Vagina (tissue), 2 donors: ENCODE measurements at regions not wholly inside any gene's neighbourhood (a gene's known extent, or its start where the extent isn't known, plus 50 kb on each side); places are given as distances from the start of the nearest gene placed in this dataset.

Experiments
- DNase-seq, 2 donors: peaks; one replicate each; pipeline ENCODE4 v3.0.0-alpha.2; 2017; ENCODE audit errors: extremely low spot score in 2 of 2
- H3K27ac ChIP-seq: fragments of 200-600 bp; sonication (generic); one replicate; pipeline ENCODE4 v1.5.1; 2019
- H3K27me3 ChIP-seq: fragments of 200-600 bp; sonication (generic); one replicate; pipeline ENCODE4 v1.5.1; 2019
- H3K36me3 ChIP-seq, 2 donors: fragments of 200-600 bp; sonication (generic); one replicate each; pipeline ENCODE4 v1.5.1; 2017 to 2019
- H3K4me1 ChIP-seq: fragments of 200-600 bp; sonication (generic); one replicate; pipeline ENCODE4 v1.5.1; 2019
- H3K4me3 ChIP-seq, 2 donors: fragments of 200-600 bp; sonication (generic); 1 replicate in 1 of 2; 2 replicates in 1 of 2; pipeline ENCODE4 v1.5.1; 2016 to 2019
- H3K9me3 ChIP-seq: fragments of 200-600 bp; sonication (generic); one replicate; pipeline ENCODE4 v1.5.1; 2019
- POLR2A ChIP-seq, 2 donors: fragments of 450-650 bp; IDR thresholded peaks; one replicate each; pipeline ENCODE4 v1.6.1; 2017; ENCODE audit warnings: antibody characterized with exemption in 2 of 2, mild to moderate bottlenecking in 2 of 2, moderate library complexity in 2 of 2
- POLR2AphosphoS5 ChIP-seq, 2 donors: sonication (generic); formaldehyde crosslinking; IDR thresholded peaks; one replicate each; pipeline ENCODE4 v1.9.0; 2017; ENCODE audit warnings: antibody characterized with exemption in 2 of 2, mild to moderate bottlenecking in 2 of 2, low read depth in 1 of 2; ENCODE audit not compliant: insufficient read depth in 1 of 2
- intact Hi-C: fragments of 100-400 bp; cut with DNase I; formaldehyde crosslinking; loops from one replicate; pipeline ENCODE4 v1.15.1; 2023
- TF ChIP-seq, protein P1 (sequence below), 3 experiments: fragments of 450-650 bp in 2 of 3; fragments of 200-600 bp in 1 of 3; sonication (generic) in 1 of 3; IDR thresholded peaks; one replicate each; pipeline ENCODE4 v1.5.1; 2017 to 2019; ENCODE audit warnings: antibody characterized with exemption in 3 of 3, mild to moderate bottlenecking in 2 of 3, moderate library complexity in 2 of 3

DNA sequence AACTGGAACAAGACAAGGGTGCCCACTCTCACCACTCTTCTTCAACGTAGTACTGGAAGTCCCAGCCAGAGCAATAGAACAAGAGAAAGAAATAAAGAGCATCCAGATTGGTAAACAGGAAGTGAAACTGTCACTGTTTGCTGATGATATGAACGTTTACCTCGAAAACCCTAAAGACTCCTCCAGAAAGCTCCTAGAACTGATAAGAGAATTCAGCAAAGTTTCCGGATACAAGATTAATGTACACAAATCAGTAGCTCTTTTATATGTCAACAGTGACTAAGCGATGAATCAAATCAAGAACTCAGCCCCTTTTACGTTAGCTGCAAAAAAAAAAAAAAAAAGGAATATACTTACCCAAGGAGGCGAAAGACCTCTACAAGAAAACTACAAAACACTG, 306.6 kb downstream of the PLK2 start:
- H3K27ac ChIP-seq = no peak overlapping the region
- TF ChIP-seq POLR2A (IDR thresholded peaks at IDR 0.05) (no peak), POLR2AphosphoS5 (IDR thresholded peaks at IDR 0.05; ENCODE audit: insufficient read depth in 1 of 2, low read depth in 1 of 2) (no peak)
- TF ChIP-seq, protein P1, sequence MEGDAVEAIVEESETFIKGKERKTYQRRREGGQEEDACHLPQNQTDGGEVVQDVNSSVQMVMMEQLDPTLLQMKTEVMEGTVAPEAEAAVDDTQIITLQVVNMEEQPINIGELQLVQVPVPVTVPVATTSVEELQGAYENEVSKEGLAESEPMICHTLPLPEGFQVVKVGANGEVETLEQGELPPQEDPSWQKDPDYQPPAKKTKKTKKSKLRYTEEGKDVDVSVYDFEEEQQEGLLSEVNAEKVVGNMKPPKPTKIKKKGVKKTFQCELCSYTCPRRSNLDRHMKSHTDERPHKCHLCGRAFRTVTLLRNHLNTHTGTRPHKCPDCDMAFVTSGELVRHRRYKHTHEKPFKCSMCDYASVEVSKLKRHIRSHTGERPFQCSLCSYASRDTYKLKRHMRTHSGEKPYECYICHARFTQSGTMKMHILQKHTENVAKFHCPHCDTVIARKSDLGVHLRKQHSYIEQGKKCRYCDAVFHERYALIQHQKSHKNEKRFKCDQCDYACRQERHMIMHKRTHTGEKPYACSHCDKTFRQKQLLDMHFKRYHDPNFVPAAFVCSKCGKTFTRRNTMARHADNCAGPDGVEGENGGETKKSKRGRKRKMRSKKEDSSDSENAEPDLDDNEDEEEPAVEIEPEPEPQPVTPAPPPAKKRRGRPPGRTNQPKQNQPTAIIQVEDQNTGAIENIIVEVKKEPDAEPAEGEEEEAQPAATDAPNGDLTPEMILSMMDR (IDR thresholded peaks at IDR 0.05) = no peak
- no peaks in the 10 kb centered on the region for H3K27me3 ChIP-seq
- DNase-seq = no peak
- H3K9me3 ChIP-seq = no peaks in the 10 kb centered on the region
- H3K4me1 ChIP-seq = no peaks in the 10 kb centered on the region
- no peaks in the 10 kb centered on the region for H3K36me3 ChIP-seq
- intact Hi-C loops = no loop called here
- no peak overlapping the region for H3K4me3 ChIP-seq

DNA sequence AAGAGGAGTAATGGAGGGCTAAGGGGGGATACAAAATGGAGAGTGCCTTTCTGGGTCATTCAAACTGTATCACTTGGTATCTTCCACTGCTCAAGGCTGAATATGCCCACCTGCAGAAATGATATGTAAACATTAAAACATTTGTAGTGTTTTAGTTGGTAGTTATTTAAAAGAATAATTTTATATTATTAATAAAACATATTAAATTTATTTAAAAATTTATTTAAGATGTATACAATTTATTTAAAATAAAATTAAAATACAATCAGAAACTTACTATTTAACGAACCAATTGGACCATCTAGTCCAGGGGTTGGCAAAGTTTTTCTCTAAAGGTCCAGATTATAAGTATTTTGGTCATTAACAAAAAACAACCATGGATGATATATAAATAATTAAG, 308.5 kb downstream of the PLK2 start:
- no peaks in the 10 kb centered on the region for H3K9me3 ChIP-seq
- intact Hi-C loops = no loop called here
- no peak overlapping the region for H3K27ac ChIP-seq

DNA sequence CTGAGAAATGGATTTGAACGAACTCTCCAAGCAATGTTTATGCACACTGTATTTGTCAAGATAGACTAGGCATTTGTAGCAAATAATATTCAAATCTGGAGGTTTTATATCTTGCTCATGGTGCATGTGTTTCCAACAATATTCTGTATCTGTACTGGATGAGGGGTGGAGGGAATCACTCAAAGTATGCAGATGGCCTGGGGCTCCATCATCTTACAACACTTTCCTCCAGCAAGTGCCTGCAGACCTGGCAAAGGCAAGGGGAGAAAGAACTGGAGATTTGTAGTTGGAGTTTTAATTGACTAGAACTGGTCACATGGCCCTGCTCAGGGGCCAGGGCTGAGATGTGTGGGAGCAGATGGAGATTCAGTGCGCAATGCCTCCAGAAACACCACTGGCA, 309.0 kb downstream of the PLK2 start:
- Histone ChIP-seq H3K27ac (no peak overlapping the region), H3K4me1 (no peaks in the 10 kb centered on the region), H3K36me3 (no peaks in the 10 kb centered on the region), H3K27me3 (no peaks in the 10 kb centered on the region), H3K9me3 (no peaks in the 10 kb centered on the region), H3K4me3 (no peak overlapping the region)
- TF ChIP-seq POLR2AphosphoS5 (IDR thresholded peaks at IDR 0.05; ENCODE audit: insufficient read depth in 1 of 2, low read depth in 1 of 2) = no peak
- TF ChIP-seq, protein P1 (IDR thresholded peaks at IDR 0.05) = no peak
- TF ChIP-seq POLR2A (IDR thresholded peaks at IDR 0.05) = no peak
- DNase-seq = no peak
- intact Hi-C loops = no loop called here

More for the DNA sequence above, 308.5 kb downstream of the PLK2 start:
- Histone ChIP-seq H3K4me3 (no peak overlapping the region), H3K4me1 (no peaks in the 10 kb centered on the region), H3K27me3 (no peaks in the 10 kb centered on the region), H3K36me3 (no peaks in the 10 kb centered on the region)
- TF ChIP-seq POLR2AphosphoS5 (IDR thresholded peaks at IDR 0.05; ENCODE audit: insufficient read depth in 1 of 2, low read depth in 1 of 2) (no peak), POLR2A (IDR thresholded peaks at IDR 0.05) (no peak)
- TF ChIP-seq, protein P1 (IDR thresholded peaks at IDR 0.05) = no peak
- DNase-seq = no peak

DNA sequence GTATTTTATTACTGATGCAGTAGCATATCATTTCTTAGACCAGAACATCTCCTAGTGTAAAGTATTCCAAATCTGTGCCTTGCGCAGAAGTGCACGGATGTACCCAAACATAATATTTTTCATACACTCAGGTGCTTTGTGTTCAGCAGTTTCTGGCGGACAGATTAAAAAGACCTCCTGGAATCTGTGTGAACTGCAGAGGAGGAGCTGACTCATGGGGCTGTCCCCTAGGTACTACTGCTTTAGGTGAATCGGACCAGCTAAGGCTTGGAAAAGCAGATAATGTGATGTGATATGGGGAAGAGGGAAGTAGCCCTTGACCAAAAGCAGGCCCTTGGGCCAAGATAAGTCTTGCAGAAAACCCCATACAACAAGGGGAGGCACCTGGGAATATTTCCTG, 310.1 kb downstream of the PLK2 start:
- H3K4me1 ChIP-seq = no peaks in the 10 kb centered on the region

DNA sequence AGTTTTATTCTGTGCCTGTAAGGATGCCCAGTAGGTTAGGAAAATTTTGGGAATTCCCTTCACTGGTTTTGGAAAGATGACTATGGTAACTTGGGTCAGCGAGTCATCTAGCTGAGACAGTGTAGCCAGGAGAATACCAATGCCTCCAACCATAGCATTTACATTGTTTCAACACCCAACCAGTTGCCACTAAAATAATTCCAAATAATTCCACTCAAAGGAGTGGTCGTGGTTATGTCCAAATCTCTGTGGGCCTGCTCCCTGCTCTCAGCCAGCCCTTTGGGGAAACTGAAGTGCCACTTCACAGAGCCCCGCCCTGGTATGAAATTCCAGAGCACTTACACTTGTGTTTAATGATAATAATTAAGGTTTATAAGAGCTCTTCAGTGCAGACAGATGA, 310.5 kb downstream of the PLK2 start:
- Histone ChIP-seq H3K36me3 (no peaks in the 10 kb centered on the region), H3K4me3 (no peak overlapping the region), H3K27ac (no peak overlapping the region), H3K9me3 (no peaks in the 10 kb centered on the region), H3K27me3 (no peaks in the 10 kb centered on the region), H3K4me1 (no peaks in the 10 kb centered on the region)
- intact Hi-C loops = no loop called here
- TF ChIP-seq, protein P1 (IDR thresholded peaks at IDR 0.05) = no peak
- no peak for TF ChIP-seq POLR2AphosphoS5 (IDR thresholded peaks at IDR 0.05; ENCODE audit: insufficient read depth in 1 of 2, low read depth in 1 of 2)
- TF ChIP-seq POLR2A (IDR thresholded peaks at IDR 0.05) = no peak
- no peak for DNase-seq

More for the DNA sequence above, 310.1 kb downstream of the PLK2 start:
- Histone ChIP-seq H3K9me3 (no peaks in the 10 kb centered on the region), H3K27me3 (no peaks in the 10 kb centered on the region), H3K4me3 (no peak overlapping the region), H3K36me3 (no peaks in the 10 kb centered on the region), H3K27ac (no peak overlapping the region)
- TF ChIP-seq POLR2AphosphoS5 (IDR thresholded peaks at IDR 0.05; ENCODE audit: insufficient read depth in 1 of 2, low read depth in 1 of 2) (no peak), POLR2A (IDR thresholded peaks at IDR 0.05) (no peak)
- TF ChIP-seq, protein P1 (IDR thresholded peaks at IDR 0.05) = no peak
- intact Hi-C loops = no loop called here
- DNase-seq = no peak
